Adrenal gland (tissue), 5 donors: ENCODE measurements at regions not wholly inside any gene's neighbourhood (a gene's known extent, or its start where the extent isn't known, plus 50 kb on each side); places are given as distances from the start of the nearest gene placed in this dataset.

Experiments
- POLR2A ChIP-seq, 2 donors: fragments of 450-650 bp; IDR thresholded peaks; one replicate each; pipeline ENCODE4 v1.6.1; 2017; ENCODE audit warnings: antibody characterized with exemption in 2 of 2, mild to moderate bottlenecking in 2 of 2, moderate library complexity in 1 of 2
- TF ChIP-seq, protein P1 (sequence below), 6 experiments: fragments of 450-650 bp in 4 of 6; fragments of 200-600 bp in 2 of 6; sonication (generic) in 1 of 6; IDR thresholded peaks; 1 replicate in 5 of 6; 2 replicates in 1 of 6; pipeline versions ENCODE4 v1.5.1 to v1.8.0; 2016 to 2021; ENCODE audit warnings: antibody characterized with exemption in 6 of 6, mild to moderate bottlenecking in 2 of 6, moderate library complexity in 1 of 6
- donor health status: DM: no; HTN: no; CAD: no.

GRCh38 chr2:236677368-236677767, 107.7 kb downstream of the ACKR3 start:
- TF ChIP-seq, protein P1, sequence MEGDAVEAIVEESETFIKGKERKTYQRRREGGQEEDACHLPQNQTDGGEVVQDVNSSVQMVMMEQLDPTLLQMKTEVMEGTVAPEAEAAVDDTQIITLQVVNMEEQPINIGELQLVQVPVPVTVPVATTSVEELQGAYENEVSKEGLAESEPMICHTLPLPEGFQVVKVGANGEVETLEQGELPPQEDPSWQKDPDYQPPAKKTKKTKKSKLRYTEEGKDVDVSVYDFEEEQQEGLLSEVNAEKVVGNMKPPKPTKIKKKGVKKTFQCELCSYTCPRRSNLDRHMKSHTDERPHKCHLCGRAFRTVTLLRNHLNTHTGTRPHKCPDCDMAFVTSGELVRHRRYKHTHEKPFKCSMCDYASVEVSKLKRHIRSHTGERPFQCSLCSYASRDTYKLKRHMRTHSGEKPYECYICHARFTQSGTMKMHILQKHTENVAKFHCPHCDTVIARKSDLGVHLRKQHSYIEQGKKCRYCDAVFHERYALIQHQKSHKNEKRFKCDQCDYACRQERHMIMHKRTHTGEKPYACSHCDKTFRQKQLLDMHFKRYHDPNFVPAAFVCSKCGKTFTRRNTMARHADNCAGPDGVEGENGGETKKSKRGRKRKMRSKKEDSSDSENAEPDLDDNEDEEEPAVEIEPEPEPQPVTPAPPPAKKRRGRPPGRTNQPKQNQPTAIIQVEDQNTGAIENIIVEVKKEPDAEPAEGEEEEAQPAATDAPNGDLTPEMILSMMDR (IDR thresholded peaks at IDR 0.05), result no peak
- TF ChIP-seq POLR2A (IDR thresholded peaks at IDR 0.05), result no peak
